GM12878 (cell line): ENCODE measurements at regions not wholly inside any gene's neighbourhood (a gene's known extent, or its start where the extent isn't known, plus 50 kb on each side); places are given as distances from the start of the nearest gene placed in this dataset.

ENCODE experiments used
- ATAC-seq: fragments of 200-7000 bp; cut with Tn5 transposase; 3 replicates; pipeline ENCODE4 v1.9.1; 2020; ENCODE audit warnings: mild to moderate bottlenecking, moderate library complexity
- BruUV-seq: library from RNA; stranded (reverse); fragments of 400-500 nt; replicated peaks from 2 replicates; lab custom pipeline; 2021; lab: Mats Ljungman, UMichigan
- CTCF ChIA-PET: fragments of 300-600 bp; sonication (Branson Sonifier 250); formaldehyde crosslinking; extraction: SDS; loops from one replicate; lab custom pipeline; 2021; ENCODE audit warnings: inconsistent platforms; lab: Yijun Ruan, JAX
- POLR2A ChIA-PET: fragments of 350-600 bp; formaldehyde crosslinking; extraction: SDS; loops from one replicate; lab custom pipeline; 2021; ENCODE audit warnings: inconsistent platforms; lab: Charles Lee
- RAD21 ChIA-PET: fragments of 300-600 bp; sonication (Branson Sonifier 250); formaldehyde crosslinking; loops from one replicate; lab custom pipeline; 2023; ENCODE audit warnings: antibody characterized with exemption; ENCODE audit not compliant: unreplicated experiment; lab: Charles Lee
- SMC1A ChIA-PET: fragments of 300-600 bp; sonication (Branson Sonifier 250); formaldehyde crosslinking; loops from one replicate; lab custom pipeline; 2023; ENCODE audit not compliant: unreplicated experiment, uncharacterized antibody; lab: Charles Lee
- DNase-seq: peaks from one replicate; pipeline ENCODE4 v3.0.0-alpha.2; 2011; ENCODE audit warnings: low read depth, low spot score
- FAIRE-seq: peaks from 3 replicates; lab custom pipeline; 2011; peaks lifted over from hg19 to GRCh38; lab: Jason Lieb, UNC
- H2AFZ ChIP-seq: 2 replicates; pipeline ENCODE4 v1.6.0; 2011; ENCODE audit warnings: low read depth, low read length, control low read depth; ENCODE audit not compliant: control insufficient read depth
- H3K27ac ChIP-seq: 2 replicates; pipeline ENCODE4 v1.5.1; 2011; ENCODE audit warnings: control low read depth; ENCODE audit not compliant: control insufficient read depth, insufficient read depth
- H3K27me3 ChIP-seq, 2 experiments: replicated peaks in 1 of 2; 2 replicates each; pipeline versions ENCODE4 v1.6.0 to v1.6.1; 2011; ENCODE audit warnings: low read length in 1 of 2; ENCODE audit not compliant: control insufficient read depth in 2 of 2, insufficient read depth in 2 of 2
- H3K36me3 ChIP-seq, 2 experiments: 2 replicates each; pipeline ENCODE4 v1.5.1; 2011; ENCODE audit warnings: low read length in 1 of 2; ENCODE audit not compliant: control insufficient read depth in 2 of 2, insufficient read depth in 2 of 2
- H3K4me1 ChIP-seq: 2 replicates; pipeline ENCODE4 v1.6.1; 2011; ENCODE audit warnings: mild to moderate bottlenecking, low read length, moderate library complexity, mixed read lengths; ENCODE audit not compliant: control insufficient read depth, insufficient read depth
- H3K4me2 ChIP-seq: 2 replicates; pipeline ENCODE4 v1.6.0; 2011; ENCODE audit warnings: control low read depth; ENCODE audit not compliant: control insufficient read depth, insufficient read depth
- H3K4me3 ChIP-seq: fragments of 200-600 bp; sonication (generic); 2 replicates; pipeline ENCODE4 v1.5.1; 2016
- H3K79me2 ChIP-seq: 2 replicates; pipeline ENCODE4 v1.6.0; 2011; ENCODE audit warnings: low read length; ENCODE audit not compliant: control insufficient read depth, insufficient read depth
- H3K9ac ChIP-seq: 2 replicates; pipeline ENCODE4 v1.8.0; 2011; ENCODE audit warnings: low read length, control low read depth, mixed read lengths; ENCODE audit not compliant: control insufficient read depth, insufficient read depth
- H3K9me3 ChIP-seq: replicated peaks from 3 replicates; pipeline ENCODE4 v1.5.1; 2011; ENCODE audit warnings: mild to moderate bottlenecking, low read length; ENCODE audit not compliant: control insufficient read depth, insufficient read depth
- H4K20me1 ChIP-seq: 2 replicates; pipeline ENCODE4 v1.6.0; 2011; ENCODE audit not compliant: control insufficient read depth, insufficient read depth
- ATF3 ChIP-seq: IDR thresholded peaks from 2 replicates; pipeline ENCODE4 v1.6.1; 2011; ENCODE audit warnings: low read depth, mild to moderate bottlenecking, low read length, moderate library complexity, borderline replicate concordance; ENCODE audit errors: extremely low read depth
- CEBPZ ChIP-seq: fragments of 150-350 bp; IDR thresholded peaks from 2 replicates; pipeline ENCODE4 v1.6.1; 2016; ENCODE audit warnings: low read depth, low read length
- E2F8 ChIP-seq: fragments of 450-650 bp; IDR thresholded peaks from 2 replicates; pipeline ENCODE4 v1.6.1; 2018; ENCODE audit warnings: mild to moderate bottlenecking, low read depth, moderate library complexity; ENCODE audit not compliant: partially characterized antibody
- ZNF217 ChIP-seq: fragments of 450-650 bp; IDR thresholded peaks from 2 replicates; pipeline ENCODE4 v1.6.1; 2017; ENCODE audit warnings: antibody characterized with exemption, mild to moderate bottlenecking
- WGBS: methylation state at CpG from one replicate; pipeline ENCODE4 v1.1.6; 2016; ENCODE audit warnings: low lambda C conversion rate; ENCODE audit not compliant: insufficient replicate concordance, insufficient coverage; ENCODE audit errors: missing lambda C conversion rate; 5-methylcytosine and 5-hydroxymethylcytosine counted together
- in situ Hi-C: fragments of 300-500 bp; cut with MboI; formaldehyde crosslinking; loops from 9 replicates; pipeline ENCODE4 v1.14.3; 2018; ENCODE audit warnings: mixed read lengths
- intact Hi-C: fragments of 100-400 bp; cut with micrococcal nuclease; formaldehyde crosslinking; loops from one replicate; pipeline ENCODE4 v1.14.2; 2022; ENCODE audit not compliant: unreplicated experiment

GRCh38 chr13:77412116-77412635, 85.3 kb upstream of the MYCBP2 start (continued):
- TF ChIP-seq CEBPZ = no peak
- TF ChIP-seq, all 136 proteins: peak for 0

GRCh38 chr13:77409412-77409811, 82.5 kb upstream of the MYCBP2 start:
- H3K9ac ChIP-seq = no peak overlapping the region
- H3K27ac ChIP-seq = no peak overlapping the region
- H3K4me3 ChIP-seq = no peak overlapping the region
- DNase-seq = no peak
- H3K27me3 ChIP-seq = no peaks in the 10 kb centered on the region
- ATAC-seq = no peak
- H3K9me3 ChIP-seq = no peaks in the 10 kb centered on the region
- intact Hi-C loops = no loop called here
- POLR2A ChIA-PET = interaction anchor here (1.1 kb wide), 1 partner anchor 9 kb away, joined by 3 read pairs; no protein-coding TSS in a partner anchor
- no peak for TF ChIP-seq ZNF217
- no peak for TF ChIP-seq E2F8
- no peak for TF ChIP-seq ATF3
- no peaks in the 10 kb centered on the region for H4K20me1 ChIP-seq
- H3K79me2 ChIP-seq = no peaks in the 10 kb centered on the region
- no peaks in the 10 kb centered on the region for H3K36me3 ChIP-seq
- FAIRE-seq = no peak
- BruUV-seq = no TSS peak
- SMC1A ChIA-PET = interaction anchor here (1.7 kb wide), 1 partner anchor 50 kb away, joined by 3 read pairs; no protein-coding TSS in a partner anchor
- H3K4me1 ChIP-seq = no peaks in the 10 kb centered on the region
- WGBS = 84% methylated on average over 2 of the region's 2 CpGs
- no peak overlapping the region for H3K4me2 ChIP-seq
- RAD21 ChIA-PET = interaction anchor here (0.7 kb wide), 1 partner anchor 21 kb away, joined by 3 read pairs; no protein-coding TSS in a partner anchor
- in situ Hi-C loops = no loop called here
- CTCF ChIA-PET = no interaction called here
- H2AFZ ChIP-seq = no peak overlapping the region
